ENCODE measurements at regions not wholly inside any gene's neighbourhood (a gene's known extent, or its start where the extent isn't known, plus 50 kb on each side); places are given as distances from the start of the nearest gene placed in this dataset.

DNA sequence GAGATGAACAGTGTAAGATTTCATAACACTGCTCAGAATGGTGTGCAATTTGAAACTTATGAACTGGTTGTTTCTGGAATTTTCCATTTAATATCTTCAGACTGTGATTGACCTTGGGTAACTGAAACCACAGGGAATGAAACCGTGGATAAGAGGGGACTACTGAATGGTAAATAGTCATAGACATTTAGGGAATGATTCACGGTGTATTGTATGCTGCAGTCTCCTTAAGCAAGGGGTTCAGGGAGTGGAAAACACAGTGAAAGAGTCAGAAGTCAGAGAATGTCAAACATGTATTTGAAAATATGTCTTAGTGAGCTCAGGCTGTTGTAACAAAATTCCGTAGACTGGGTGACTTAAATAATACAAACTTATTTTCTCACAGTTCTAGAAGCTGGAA, 398.2 kb upstream of the DIPK2B start:
- H3K4me1 ChIP-seq: no peaks in the 10 kb centered on the region
- TF ChIP-seq, protein P1, sequence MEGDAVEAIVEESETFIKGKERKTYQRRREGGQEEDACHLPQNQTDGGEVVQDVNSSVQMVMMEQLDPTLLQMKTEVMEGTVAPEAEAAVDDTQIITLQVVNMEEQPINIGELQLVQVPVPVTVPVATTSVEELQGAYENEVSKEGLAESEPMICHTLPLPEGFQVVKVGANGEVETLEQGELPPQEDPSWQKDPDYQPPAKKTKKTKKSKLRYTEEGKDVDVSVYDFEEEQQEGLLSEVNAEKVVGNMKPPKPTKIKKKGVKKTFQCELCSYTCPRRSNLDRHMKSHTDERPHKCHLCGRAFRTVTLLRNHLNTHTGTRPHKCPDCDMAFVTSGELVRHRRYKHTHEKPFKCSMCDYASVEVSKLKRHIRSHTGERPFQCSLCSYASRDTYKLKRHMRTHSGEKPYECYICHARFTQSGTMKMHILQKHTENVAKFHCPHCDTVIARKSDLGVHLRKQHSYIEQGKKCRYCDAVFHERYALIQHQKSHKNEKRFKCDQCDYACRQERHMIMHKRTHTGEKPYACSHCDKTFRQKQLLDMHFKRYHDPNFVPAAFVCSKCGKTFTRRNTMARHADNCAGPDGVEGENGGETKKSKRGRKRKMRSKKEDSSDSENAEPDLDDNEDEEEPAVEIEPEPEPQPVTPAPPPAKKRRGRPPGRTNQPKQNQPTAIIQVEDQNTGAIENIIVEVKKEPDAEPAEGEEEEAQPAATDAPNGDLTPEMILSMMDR (IDR thresholded peaks at IDR 0.05): no peak
- H3K27ac ChIP-seq: no peak overlapping the region
- H3K36me3 ChIP-seq: no peaks in the 10 kb centered on the region
- no peaks in the 10 kb centered on the region for H3K9me3 ChIP-seq
- H3K4me3 ChIP-seq: no peak overlapping the region
- DNase-seq (ENCODE audit: low spot score): no peak
- no peaks in the 10 kb centered on the region for H3K27me3 ChIP-seq

DNA sequence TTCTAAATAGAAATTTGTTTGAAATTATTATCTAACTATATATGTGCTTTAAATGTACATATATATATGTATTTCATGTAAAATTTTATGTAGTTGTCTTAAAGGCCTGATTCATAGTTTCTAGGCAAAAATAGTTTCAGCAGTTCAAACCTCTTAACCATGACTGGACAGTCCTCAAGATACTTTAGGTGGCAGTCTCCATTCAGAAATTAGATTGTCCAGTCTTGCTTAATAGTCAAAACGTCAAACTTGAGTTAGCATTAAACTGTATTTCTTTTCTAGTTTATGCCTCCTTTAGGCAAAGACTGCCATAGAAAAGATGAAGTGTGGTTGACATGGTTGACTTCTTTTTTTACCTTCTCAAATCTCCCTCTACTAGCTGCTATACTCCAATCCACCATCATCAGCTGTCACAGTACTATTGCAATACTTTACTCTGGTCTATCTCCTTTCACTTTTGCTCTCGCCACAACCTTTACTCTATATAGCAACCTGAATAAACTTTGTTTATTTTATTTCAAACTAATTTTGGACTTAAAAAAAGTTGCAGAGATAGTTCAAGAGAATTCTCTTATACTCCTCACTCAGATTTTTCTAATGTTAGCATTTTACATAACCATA, 395.6 kb upstream of the DIPK2B start:
- Histone ChIP-seq H3K9me3 (no peaks in the 10 kb centered on the region), H3K4me3 (no peak overlapping the region), H3K27ac (no peak overlapping the region), H3K27me3 (no peaks in the 10 kb centered on the region), H3K4me1 (no peaks in the 10 kb centered on the region), H3K36me3 (no peaks in the 10 kb centered on the region)
- TF ChIP-seq, protein P1 (IDR thresholded peaks at IDR 0.05): no peak
- DNase-seq (ENCODE audit: low spot score): no peak

DNA sequence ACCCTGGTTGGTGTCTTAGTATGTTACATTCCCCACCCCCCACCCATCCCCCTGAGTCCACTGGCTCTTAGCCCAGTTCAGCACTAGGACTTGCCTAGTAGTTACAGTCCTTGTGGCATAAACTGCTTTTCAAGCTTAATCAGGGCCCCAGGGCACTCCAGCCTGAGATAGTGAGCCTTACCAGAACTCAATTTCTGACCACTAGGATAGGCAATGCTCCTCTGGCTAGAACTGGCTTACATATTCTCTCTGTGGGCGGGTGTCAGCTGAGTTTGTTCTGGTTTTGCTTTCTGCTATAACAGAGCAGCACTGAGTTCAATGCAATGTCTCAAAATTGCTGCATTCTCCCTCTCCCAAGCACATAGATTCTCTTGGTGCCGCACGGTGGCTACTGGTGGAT, 391.4 kb upstream of the DIPK2B start:
- Histone ChIP-seq H3K27me3 (no peaks in the 10 kb centered on the region), H3K4me3 (no peak overlapping the region), H3K9me3 (peaks cover 0 to 23% of the 10 kb centered on the region in 2 donors), H3K36me3 (no peaks in the 10 kb centered on the region), H3K4me1 (no peaks in the 10 kb centered on the region), H3K27ac (no peak overlapping the region)
- TF ChIP-seq, protein P1 (IDR thresholded peaks at IDR 0.05): no peak
- DNase-seq (ENCODE audit: low spot score): no peak

DNA sequence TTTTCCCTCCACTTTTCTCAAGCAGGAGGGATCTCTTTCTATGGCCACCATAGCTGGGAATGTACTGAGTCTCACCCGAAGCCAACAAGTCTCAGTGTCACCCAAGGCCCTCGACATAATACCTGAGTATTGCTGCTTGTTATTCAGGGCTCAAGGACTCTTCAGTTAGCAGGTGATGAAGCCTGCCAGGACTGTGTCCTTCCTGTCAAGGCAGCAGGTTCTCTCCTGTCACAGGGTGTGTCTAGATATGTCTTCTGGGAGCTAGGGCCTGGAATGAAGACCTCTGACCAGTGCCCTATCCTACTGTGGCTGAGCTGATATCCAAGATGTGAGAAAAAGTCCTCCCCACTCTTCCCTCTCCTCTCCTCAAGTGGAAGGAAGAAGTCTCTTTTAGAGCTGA, 391.0 kb upstream of the DIPK2B start:
- no peaks in the 10 kb centered on the region for H3K36me3 ChIP-seq
- H3K27ac ChIP-seq: no peak overlapping the region
- TF ChIP-seq, protein P1 (IDR thresholded peaks at IDR 0.05): no peak
- H3K4me1 ChIP-seq: no peaks in the 10 kb centered on the region
- no peak for DNase-seq (ENCODE audit: low spot score)
- peaks cover 0 to 23% of the 10 kb centered on the region in 2 donors for H3K9me3 ChIP-seq
- H3K27me3 ChIP-seq: no peaks in the 10 kb centered on the region
- H3K4me3 ChIP-seq: no peak overlapping the region

DNA sequence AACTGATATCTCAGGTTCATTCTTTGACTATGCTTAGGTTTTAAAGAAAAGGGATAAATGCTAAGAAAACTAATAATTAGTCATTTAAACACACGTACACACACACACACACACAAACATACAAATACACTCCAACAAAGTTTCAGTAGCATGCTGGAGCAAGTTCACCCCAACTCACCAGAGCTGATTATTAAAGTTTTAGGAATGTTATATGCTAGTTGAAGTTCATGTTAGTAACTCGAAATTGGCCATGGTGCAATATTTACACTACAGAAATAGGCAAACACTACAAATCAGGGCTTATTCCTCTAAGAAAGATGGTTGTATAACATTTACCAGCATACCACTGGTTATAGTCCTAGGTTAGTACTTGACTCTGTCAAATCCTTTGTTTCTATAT, 384.0 kb upstream of the DIPK2B start:
- Histone ChIP-seq H3K9me3 (peaks cover 0 to 35% of the 10 kb centered on the region in 2 donors), H3K4me1 (no peaks in the 10 kb centered on the region), H3K36me3 (no peaks in the 10 kb centered on the region), H3K4me3 (no peak overlapping the region), H3K27me3 (no peaks in the 10 kb centered on the region), H3K27ac (no peak overlapping the region)
- TF ChIP-seq, protein P1 (IDR thresholded peaks at IDR 0.05): no peak
- no peak for DNase-seq (ENCODE audit: low spot score)

DNA sequence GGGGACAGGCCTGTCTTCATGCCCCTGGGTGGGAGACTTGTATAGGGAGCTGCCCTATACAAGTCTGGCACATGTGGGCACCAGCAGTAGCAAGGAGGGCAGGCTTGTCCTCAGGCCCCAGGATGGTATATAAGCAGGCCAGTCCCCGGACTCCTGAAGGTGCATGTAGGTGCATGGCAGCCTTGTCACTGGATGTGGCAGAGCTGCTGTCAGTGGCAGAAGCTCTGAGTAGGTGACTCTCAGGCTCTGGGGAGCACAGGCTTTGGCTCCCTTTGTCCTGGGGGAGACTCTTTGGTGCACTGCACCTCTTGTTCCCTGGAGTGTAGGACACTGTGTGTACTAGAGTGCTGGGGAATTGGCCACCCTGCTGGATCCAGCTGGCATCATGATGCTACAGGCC, 376.7 kb upstream of the DIPK2B start:
- peaks cover 0 to 23% of the 10 kb centered on the region in 2 donors for H3K9me3 ChIP-seq
- H3K4me3 ChIP-seq: no peak overlapping the region
- H3K4me1 ChIP-seq: no peaks in the 10 kb centered on the region
- TF ChIP-seq, protein P1 (IDR thresholded peaks at IDR 0.05): no peak
- no peaks in the 10 kb centered on the region for H3K27me3 ChIP-seq
- H3K36me3 ChIP-seq: no peaks in the 10 kb centered on the region
- DNase-seq (ENCODE audit: low spot score): no peak
- no peak overlapping the region for H3K27ac ChIP-seq

Measured in right atrium auricular region (tissue), 2 donors.